Stimulated activated CD4-positive, alpha-beta T cell treated with anti-CD3 and anti-CD28 coated beads, Interleukin-2, amount 100 ng/mL, for 48 hours (primary cell): ENCODE measurements at regions not wholly inside any gene's neighbourhood (a gene's known extent, or its start where the extent isn't known, plus 50 kb on each side); places are given as distances from the start of the nearest gene placed in this dataset.

Experiments
- DNase-seq, 2 donors: peaks; one replicate each; pipeline ENCODE4 v3.0.0-alpha.2; 2020

GRCh38 chr10:78902815-78903214 is 166.0 kb upstream of the ZMIZ1 start:
- DNase-seq, result no peak

GRCh38 chr10:78903341-78903940 is 165.3 kb upstream of the ZMIZ1 start:
- DNase-seq, result no peak

GRCh38 chr10:78904196-78904595 is 164.6 kb upstream of the ZMIZ1 start:
- no peak for DNase-seq

- DNase-seq, result no peak
These were observed 163.5 kb upstream of the ZMIZ1 start for GRCh38 chr10:78905015-78905956.

GRCh38 chr10:78905957-78906308 is 162.8 kb upstream of the ZMIZ1 start:
- no peak for DNase-seq

- no peak for DNase-seq
These were observed 161.9 kb upstream of the ZMIZ1 start for GRCh38 chr10:78906734-78907390.

GRCh38 chr10:78907551-78908211 is 161.1 kb upstream of the ZMIZ1 start:
- DNase-seq, result no peak

GRCh38 chr10:78909221-78909620 is 159.5 kb upstream of the ZMIZ1 start:
- DNase-seq, result no peak

- DNase-seq, result no peak
These were observed 158.7 kb upstream of the ZMIZ1 start for GRCh38 chr10:78910021-78910420.

- DNase-seq, result no peak
These were observed 158.3 kb upstream of the ZMIZ1 start for GRCh38 chr10:78910476-78910875.

- DNase-seq, result no peak
These were observed 157.9 kb upstream of the ZMIZ1 start for GRCh38 chr10:78910886-78911285.

- DNase-seq, result no peak
These were observed 157.0 kb upstream of the ZMIZ1 start for GRCh38 chr10:78911533-78912340.

- DNase-seq, result no peak
These were observed 156.2 kb upstream of the ZMIZ1 start for GRCh38 chr10:78912361-78913218.

GRCh38 chr10:78913219-78914059 is 155.3 kb upstream of the ZMIZ1 start:
- no peak for DNase-seq

GRCh38 chr10:78914060-78914378 is 154.7 kb upstream of the ZMIZ1 start:
- no peak for DNase-seq

GRCh38 chr10:78914502-78915189 is 154.1 kb upstream of the ZMIZ1 start:
- DNase-seq, result no peak

- no peak for DNase-seq
These were observed 153.6 kb upstream of the ZMIZ1 start for GRCh38 chr10:78915190-78915518.

GRCh38 chr10:78916227-78916626 is 152.5 kb upstream of the ZMIZ1 start:
- DNase-seq, result no peak

GRCh38 chr10:78919181-78919966 is 149.4 kb upstream of the ZMIZ1 start:
- no peak for DNase-seq
